T-helper 2 cell treated with Interferon-gamma antibody and Interleukin-4, amounts not matched to agents 5 μg/mL and 100 μg/mL, for 36 hours (primary cell): ENCODE measurements at regions not wholly inside any gene's neighbourhood (a gene's known extent, or its start where the extent isn't known, plus 50 kb on each side); places are given as distances from the start of the nearest gene placed in this dataset.
"Not testable (repeated sequence)": the region's sequence is repeated elsewhere in the genome, so short reads cannot be mapped to it uniquely, and the experiment has no call there.

Source experiments
- DNase-seq: peaks from one replicate; pipeline ENCODE4 v3.0.0; 2021; ENCODE audit warnings: low spot score
- H3K27ac Mint-ChIP-seq: one replicate; pipeline ENCODE4 v1.8.0; 2021; ENCODE audit warnings: mild to moderate bottlenecking, mixed read lengths
- H3K27me3 Mint-ChIP-seq: one replicate; pipeline ENCODE4 v1.8.0; 2021; ENCODE audit warnings: low read depth, mixed read lengths
- H3K36me3 Mint-ChIP-seq: one replicate; pipeline ENCODE4 v1.8.0; 2021; ENCODE audit warnings: low read depth, mixed read lengths
- H3K4me1 Mint-ChIP-seq: one replicate; pipeline ENCODE4 v1.8.0; 2021; ENCODE audit warnings: low read depth, mixed read lengths
- H3K4me3 Mint-ChIP-seq: one replicate; pipeline ENCODE4 v1.8.0; 2022; ENCODE audit warnings: mild to moderate bottlenecking, moderate library complexity, mixed read lengths
- H3K9me3 Mint-ChIP-seq: one replicate; pipeline ENCODE4 v1.8.0; 2021; ENCODE audit warnings: mixed read lengths

GRCh38 chr2:167767830-167768229 is 479.6 kb downstream of the STK39 start:
- no peaks in the 10 kb centered on the region for H3K27me3 Mint-ChIP-seq
- H3K36me3 Mint-ChIP-seq = no peaks in the 10 kb centered on the region
- no peaks in the 10 kb centered on the region for H3K4me1 Mint-ChIP-seq
- H3K4me3 Mint-ChIP-seq = no peak overlapping the region
- no peaks in the 10 kb centered on the region for H3K9me3 Mint-ChIP-seq
- H3K27ac Mint-ChIP-seq = no peak overlapping the region
- DNase-seq = no peak

GRCh38 chr2:167764772-167765341 is 482.5 kb downstream of the STK39 start:
- no peak for DNase-seq
- H3K4me3 Mint-ChIP-seq = no peak overlapping the region
- H3K9me3 Mint-ChIP-seq = no peaks in the 10 kb centered on the region
- H3K4me1 Mint-ChIP-seq = no peaks in the 10 kb centered on the region
- no peak overlapping the region for H3K27ac Mint-ChIP-seq
- H3K27me3 Mint-ChIP-seq = no peaks in the 10 kb centered on the region
- no peaks in the 10 kb centered on the region for H3K36me3 Mint-ChIP-seq

GRCh38 chr2:167761465-167762136 is 485.8 kb downstream of the STK39 start:
- no peaks in the 10 kb centered on the region for H3K27me3 Mint-ChIP-seq
- H3K4me3 Mint-ChIP-seq = no peak overlapping the region
- H3K4me1 Mint-ChIP-seq = no peaks in the 10 kb centered on the region
- no peaks in the 10 kb centered on the region for H3K9me3 Mint-ChIP-seq
- H3K36me3 Mint-ChIP-seq = no peaks in the 10 kb centered on the region
- no peak for DNase-seq
- no peak overlapping the region for H3K27ac Mint-ChIP-seq

GRCh38 chr2:167759531-167759930 is 487.9 kb downstream of the STK39 start:
- Mint-ChIP-seq H3K27me3 (no peaks in the 10 kb centered on the region), H3K36me3 (no peaks in the 10 kb centered on the region), H3K4me3 (no peak overlapping the region), H3K9me3 (no peaks in the 10 kb centered on the region), H3K4me1 (no peaks in the 10 kb centered on the region), H3K27ac (no peak overlapping the region)
- DNase-seq = no peak

GRCh38 chr2:167758292-167758691 is 489.1 kb downstream of the STK39 start:
- no peaks in the 10 kb centered on the region for H3K36me3 Mint-ChIP-seq

GRCh38 chr2:167756446-167756845 is 490.9 kb downstream of the STK39 start:
- Mint-ChIP-seq H3K27me3 (no peaks in the 10 kb centered on the region), H3K36me3 (no peaks in the 10 kb centered on the region), H3K4me1 (no peaks in the 10 kb centered on the region), H3K9me3 (no peaks in the 10 kb centered on the region), H3K27ac (no peak overlapping the region), H3K4me3 (no peak overlapping the region)
- no peak for DNase-seq

More at GRCh38 chr2:167758292-167758691, 489.1 kb downstream of the STK39 start:
- H3K27ac Mint-ChIP-seq = no peak overlapping the region
- no peaks in the 10 kb centered on the region for H3K27me3 Mint-ChIP-seq
- DNase-seq = no peak
- H3K9me3 Mint-ChIP-seq = no peaks in the 10 kb centered on the region
- H3K4me1 Mint-ChIP-seq = no peaks in the 10 kb centered on the region
- H3K4me3 Mint-ChIP-seq = no peak overlapping the region

- H3K4me3 Mint-ChIP-seq = no peak overlapping the region
- H3K27me3 Mint-ChIP-seq = no peaks in the 10 kb centered on the region
- no peak for DNase-seq
- H3K4me1 Mint-ChIP-seq = no peaks in the 10 kb centered on the region
- H3K27ac Mint-ChIP-seq = no peak overlapping the region
- no peaks in the 10 kb centered on the region for H3K9me3 Mint-ChIP-seq
- no peaks in the 10 kb centered on the region for H3K36me3 Mint-ChIP-seq
Measured at GRCh38 chr2:167753142-167753541, 494.3 kb downstream of the STK39 start.

GRCh38 chr2:167752734-167753133 is 494.7 kb downstream of the STK39 start:
- Mint-ChIP-seq H3K27me3 (no peaks in the 10 kb centered on the region), H3K9me3 (no peaks in the 10 kb centered on the region), H3K4me1 (no peaks in the 10 kb centered on the region), H3K4me3 (peak overlapping the region; percentile 24), H3K36me3 (no peaks in the 10 kb centered on the region), H3K27ac (no peak overlapping the region)
- DNase-seq = no peak

- no peaks in the 10 kb centered on the region for H3K36me3 Mint-ChIP-seq
- H3K27ac Mint-ChIP-seq = no peak overlapping the region
- no peak overlapping the region for H3K4me3 Mint-ChIP-seq
- no peaks in the 10 kb centered on the region for H3K4me1 Mint-ChIP-seq
- DNase-seq = no peak
- H3K9me3 Mint-ChIP-seq = no peaks in the 10 kb centered on the region
- no peaks in the 10 kb centered on the region for H3K27me3 Mint-ChIP-seq
Measured at GRCh38 chr2:167750675-167751074, 496.7 kb downstream of the STK39 start.

GRCh38 chr2:167749660-167750059 is 497.7 kb downstream of the STK39 start:
- no peaks in the 10 kb centered on the region for H3K9me3 Mint-ChIP-seq
- no peaks in the 10 kb centered on the region for H3K4me1 Mint-ChIP-seq
- no peak overlapping the region for H3K4me3 Mint-ChIP-seq
- DNase-seq = no peak
- H3K36me3 Mint-ChIP-seq = no peaks in the 10 kb centered on the region
- no peaks in the 10 kb centered on the region for H3K27me3 Mint-ChIP-seq
- no peak overlapping the region for H3K27ac Mint-ChIP-seq

- no peaks in the 10 kb centered on the region for H3K27me3 Mint-ChIP-seq
- H3K4me3 Mint-ChIP-seq = no peak overlapping the region
- H3K27ac Mint-ChIP-seq = no peak overlapping the region
- H3K36me3 Mint-ChIP-seq = no peaks in the 10 kb centered on the region
- no peak for DNase-seq
- H3K4me1 Mint-ChIP-seq = no peaks in the 10 kb centered on the region
- H3K9me3 Mint-ChIP-seq = no peaks in the 10 kb centered on the region
Measured at GRCh38 chr2:167749016-167749415, 498.4 kb downstream of the STK39 start.

- H3K27ac Mint-ChIP-seq = no peak overlapping the region
- DNase-seq = no peak
- peaks cover under 1% of the 10 kb centered on the region for H3K27me3 Mint-ChIP-seq
- H3K36me3 Mint-ChIP-seq = no peaks in the 10 kb centered on the region
- H3K9me3 Mint-ChIP-seq = no peaks in the 10 kb centered on the region
- H3K4me3 Mint-ChIP-seq = no peak overlapping the region
- H3K4me1 Mint-ChIP-seq = no peaks in the 10 kb centered on the region
Measured at GRCh38 chr2:167748536-167748935, 498.9 kb downstream of the STK39 start.

- Mint-ChIP-seq H3K4me3 (no peak overlapping the region), H3K27me3 (peaks cover 2% of the 10 kb centered on the region), H3K27ac (no peak overlapping the region), H3K36me3 (no peaks in the 10 kb centered on the region), H3K4me1 (no peaks in the 10 kb centered on the region), H3K9me3 (no peaks in the 10 kb centered on the region)
- no peak for DNase-seq
Measured at GRCh38 chr2:167745667-167746066, 501.7 kb downstream of the STK39 start.

- not testable (repeated sequence) for H3K27me3 Mint-ChIP-seq, H3K36me3 Mint-ChIP-seq, H3K9me3 Mint-ChIP-seq, H3K4me1 Mint-ChIP-seq, H3K4me3 Mint-ChIP-seq, DNase-seq, H3K27ac Mint-ChIP-seq
Measured at GRCh38 chr2:167739921-167740320, 507.5 kb downstream of the STK39 start.

GRCh38 chr2:167733747-167734146 is 513.6 kb downstream of the STK39 start:
- no peak for DNase-seq
- no peak overlapping the region for H3K27ac Mint-ChIP-seq
- no peaks in the 10 kb centered on the region for H3K36me3 Mint-ChIP-seq
- no peaks in the 10 kb centered on the region for H3K9me3 Mint-ChIP-seq
- H3K4me1 Mint-ChIP-seq = no peaks in the 10 kb centered on the region
- H3K4me3 Mint-ChIP-seq = no peak overlapping the region
- no peaks in the 10 kb centered on the region for H3K27me3 Mint-ChIP-seq
